ENCODE measurements at regions not wholly inside any gene's neighbourhood (a gene's known extent, or its start where the extent isn't known, plus 50 kb on each side); places are given as distances from the start of the nearest gene placed in this dataset.

GRCh38 chr4:22336822-22337221 is 179.0 kb downstream of the ADGRA3 start:
- no peaks in the 10 kb centered on the region for H3K36me3 Mint-ChIP-seq (ENCODE audit: insufficient read depth)
- ATAC-seq (replicated peaks; ENCODE audit: extremely low read depth, poor library complexity, severe bottlenecking) (no peak), DNase-seq (ENCODE audit: low spot score in 2 of 2) (no peak)
- no peaks in the 10 kb centered on the region for H3K27me3 Mint-ChIP-seq
- no peak overlapping the region for H3K4me3 Mint-ChIP-seq
- H3K9me3 Mint-ChIP-seq: no peaks in the 10 kb centered on the region
- H3K27ac Mint-ChIP-seq (ENCODE audit: low read depth): no peak overlapping the region
- H3K4me1 Mint-ChIP-seq: no peaks in the 10 kb centered on the region

GRCh38 chr4:22334155-22334554 is 181.7 kb downstream of the ADGRA3 start:
- ATAC-seq (replicated peaks; ENCODE audit: extremely low read depth, poor library complexity, severe bottlenecking): no peak
- Mint-ChIP-seq H3K27ac (ENCODE audit: low read depth) (no peak overlapping the region), H3K9me3 (peaks cover 5% of the 10 kb centered on the region), H3K36me3 (ENCODE audit: insufficient read depth) (no peaks in the 10 kb centered on the region), H3K4me3 (no peak overlapping the region), H3K27me3 (no peaks in the 10 kb centered on the region), H3K4me1 (no peaks in the 10 kb centered on the region)
- DNase-seq (ENCODE audit: low spot score in 2 of 2): no peak

- Mint-ChIP-seq H3K4me1 (no peaks in the 10 kb centered on the region), H3K27me3 (no peaks in the 10 kb centered on the region), H3K9me3 (peaks cover 3% of the 10 kb centered on the region), H3K4me3 (no peak overlapping the region), H3K27ac (ENCODE audit: low read depth) (no peak overlapping the region), H3K36me3 (ENCODE audit: insufficient read depth) (no peaks in the 10 kb centered on the region)
- DNase-seq (ENCODE audit: low spot score in 2 of 2) (no peak), ATAC-seq (replicated peaks; ENCODE audit: extremely low read depth, poor library complexity, severe bottlenecking) (no peak)
Observed at GRCh38 chr4:22324422-22324821, 191.4 kb downstream of the ADGRA3 start.

GRCh38 chr4:22323691-22324090 is 192.2 kb downstream of the ADGRA3 start:
- Mint-ChIP-seq H3K36me3 (ENCODE audit: insufficient read depth) (no peaks in the 10 kb centered on the region), H3K27ac (ENCODE audit: low read depth) (no peak overlapping the region), H3K4me1 (no peaks in the 10 kb centered on the region), H3K4me3 (no peak overlapping the region), H3K9me3 (no peaks in the 10 kb centered on the region), H3K27me3 (no peaks in the 10 kb centered on the region)
- ATAC-seq (replicated peaks; ENCODE audit: extremely low read depth, poor library complexity, severe bottlenecking) (no peak), DNase-seq (ENCODE audit: low spot score in 2 of 2) (no peak)

- H3K9me3 Mint-ChIP-seq: no peaks in the 10 kb centered on the region
- H3K36me3 Mint-ChIP-seq (ENCODE audit: insufficient read depth): no peaks in the 10 kb centered on the region
- H3K4me3 Mint-ChIP-seq: no peak overlapping the region
- no peaks in the 10 kb centered on the region for H3K4me1 Mint-ChIP-seq
- ATAC-seq (replicated peaks; ENCODE audit: extremely low read depth, poor library complexity, severe bottlenecking) (no peak), DNase-seq (ENCODE audit: low spot score in 2 of 2) (no peak)
- H3K27me3 Mint-ChIP-seq: no peaks in the 10 kb centered on the region
- H3K27ac Mint-ChIP-seq (ENCODE audit: low read depth): no peak overlapping the region
Observed at GRCh38 chr4:22322996-22323395, 192.9 kb downstream of the ADGRA3 start.

GRCh38 chr4:22315628-22316027 is 200.2 kb downstream of the ADGRA3 start:
- H3K4me1 Mint-ChIP-seq: no peaks in the 10 kb centered on the region
- H3K4me3 Mint-ChIP-seq: no peak overlapping the region
- H3K27me3 Mint-ChIP-seq: no peaks in the 10 kb centered on the region
- ATAC-seq (replicated peaks; ENCODE audit: extremely low read depth, poor library complexity, severe bottlenecking): no peak
- peaks cover 18% of the 10 kb centered on the region for H3K9me3 Mint-ChIP-seq
- no peak for DNase-seq (ENCODE audit: low spot score in 2 of 2)
- no peaks in the 10 kb centered on the region for H3K36me3 Mint-ChIP-seq (ENCODE audit: insufficient read depth)
- no peak overlapping the region for H3K27ac Mint-ChIP-seq (ENCODE audit: low read depth)

- H3K4me3 Mint-ChIP-seq: no peak overlapping the region
- ATAC-seq (replicated peaks; ENCODE audit: extremely low read depth, poor library complexity, severe bottlenecking) (no peak), DNase-seq (ENCODE audit: low spot score in 2 of 2) (no peak)
- no peaks in the 10 kb centered on the region for H3K27me3 Mint-ChIP-seq
- H3K36me3 Mint-ChIP-seq (ENCODE audit: insufficient read depth): no peaks in the 10 kb centered on the region
- peaks cover 18% of the 10 kb centered on the region for H3K9me3 Mint-ChIP-seq
- H3K4me1 Mint-ChIP-seq: no peaks in the 10 kb centered on the region
- no peak overlapping the region for H3K27ac Mint-ChIP-seq (ENCODE audit: low read depth)
Observed at GRCh38 chr4:22313976-22314375, 201.9 kb downstream of the ADGRA3 start.

GRCh38 chr4:22312113-22312512 is 203.8 kb downstream of the ADGRA3 start:
- no peak overlapping the region for H3K27ac Mint-ChIP-seq (ENCODE audit: low read depth)
- no peaks in the 10 kb centered on the region for H3K4me1 Mint-ChIP-seq
- no peaks in the 10 kb centered on the region for H3K27me3 Mint-ChIP-seq
- ATAC-seq (replicated peaks; ENCODE audit: extremely low read depth, poor library complexity, severe bottlenecking) (no peak), DNase-seq (ENCODE audit: low spot score in 2 of 2) (no peak)
- no peak overlapping the region for H3K4me3 Mint-ChIP-seq
- H3K36me3 Mint-ChIP-seq (ENCODE audit: insufficient read depth): no peaks in the 10 kb centered on the region
- H3K9me3 Mint-ChIP-seq: peaks cover 17% of the 10 kb centered on the region

- no peak for DNase-seq (ENCODE audit: low spot score in 2 of 2)
- ATAC-seq (replicated peaks; ENCODE audit: extremely low read depth, poor library complexity, severe bottlenecking): no peak
- no peaks in the 10 kb centered on the region for H3K27me3 Mint-ChIP-seq
- H3K36me3 Mint-ChIP-seq (ENCODE audit: insufficient read depth): peaks cover 2% of the 10 kb centered on the region
- no peak overlapping the region for H3K27ac Mint-ChIP-seq (ENCODE audit: low read depth)
- H3K9me3 Mint-ChIP-seq: peaks cover 25% of the 10 kb centered on the region
- H3K4me1 Mint-ChIP-seq: no peaks in the 10 kb centered on the region
- H3K4me3 Mint-ChIP-seq: no peak overlapping the region
Observed at GRCh38 chr4:22301253-22301652, 214.6 kb downstream of the ADGRA3 start.

- peaks cover 2% of the 10 kb centered on the region for H3K36me3 Mint-ChIP-seq (ENCODE audit: insufficient read depth)
- no peaks in the 10 kb centered on the region for H3K4me1 Mint-ChIP-seq
- DNase-seq (ENCODE audit: low spot score in 2 of 2): no peak
- H3K4me3 Mint-ChIP-seq: no peak overlapping the region
- H3K27me3 Mint-ChIP-seq: no peaks in the 10 kb centered on the region
- H3K9me3 Mint-ChIP-seq: peaks cover 21% of the 10 kb centered on the region
- H3K27ac Mint-ChIP-seq (ENCODE audit: low read depth): no peak overlapping the region
- no peak for ATAC-seq (replicated peaks; ENCODE audit: extremely low read depth, poor library complexity, severe bottlenecking)
Observed at GRCh38 chr4:22299678-22300077, 216.2 kb downstream of the ADGRA3 start.

GRCh38 chr4:22287631-22288030 is 228.2 kb downstream of the ADGRA3 start:
- no peak for DNase-seq (ENCODE audit: low spot score in 2 of 2)
- Mint-ChIP-seq H3K27ac (ENCODE audit: low read depth) (no peak overlapping the region), H3K36me3 (ENCODE audit: insufficient read depth) (no peaks in the 10 kb centered on the region), H3K4me3 (no peak overlapping the region), H3K9me3 (peaks cover 16% of the 10 kb centered on the region), H3K27me3 (no peaks in the 10 kb centered on the region), H3K4me1 (no peaks in the 10 kb centered on the region)
- no peak for ATAC-seq (replicated peaks; ENCODE audit: extremely low read depth, poor library complexity, severe bottlenecking)

- Mint-ChIP-seq H3K36me3 (ENCODE audit: insufficient read depth) (no peaks in the 10 kb centered on the region), H3K27me3 (no peaks in the 10 kb centered on the region), H3K27ac (ENCODE audit: low read depth) (no peak overlapping the region)
Observed at GRCh38 chr4:22268350-22269025, 247.4 kb downstream of the ADGRA3 start.

GRCh38 chr4:22264261-22264660 is 251.6 kb downstream of the ADGRA3 start:
- Mint-ChIP-seq H3K27me3 (no peaks in the 10 kb centered on the region), H3K9me3 (peaks cover 33% of the 10 kb centered on the region), H3K36me3 (ENCODE audit: insufficient read depth) (no peaks in the 10 kb centered on the region), H3K27ac (ENCODE audit: low read depth) (no peak overlapping the region), H3K4me1 (no peaks in the 10 kb centered on the region), H3K4me3 (no peak overlapping the region)
- ATAC-seq (replicated peaks; ENCODE audit: extremely low read depth, poor library complexity, severe bottlenecking) (no peak), DNase-seq (ENCODE audit: low spot score in 2 of 2) (no peak)

More at GRCh38 chr4:22268350-22269025, 247.4 kb downstream of the ADGRA3 start:
- DNase-seq (ENCODE audit: low spot score in 2 of 2): no peak
- Mint-ChIP-seq H3K4me1 (no peaks in the 10 kb centered on the region), H3K9me3 (peaks cover 25% of the 10 kb centered on the region), H3K4me3 (no peak overlapping the region)
- no peak for ATAC-seq (replicated peaks; ENCODE audit: extremely low read depth, poor library complexity, severe bottlenecking)
